Breast epithelium (tissue), 4 donors: ENCODE measurements at regions not wholly inside any gene's neighbourhood (a gene's known extent, or its start where the extent isn't known, plus 50 kb on each side); places are given as distances from the start of the nearest gene placed in this dataset.

Source experiments
- DNase-seq, 2 donors: peaks; one replicate each; pipeline ENCODE4 v3.0.0-alpha.2; 2019; ENCODE audit warnings: low spot score in 2 of 2
- H3K27ac ChIP-seq, 2 donors: fragments of 200-600 bp; sonication (generic) in 1 of 2; one replicate each; pipeline ENCODE4 v1.5.1; 2016 to 2019; ENCODE audit warnings: mild to moderate bottlenecking in 1 of 2
- H3K27me3 ChIP-seq, 2 donors: fragments of 200-600 bp; sonication (generic) in 1 of 2; one replicate each; pipeline versions ENCODE4 v1.5.1 to v1.6.0; 2017 to 2019; ENCODE audit warnings: control low read depth in 1 of 2, mild to moderate bottlenecking in 1 of 2
- H3K36me3 ChIP-seq: fragments of 200-600 bp; one replicate; pipeline ENCODE4 v1.5.1; 2019
- H3K4me1 ChIP-seq, 2 donors: fragments of 200-600 bp; sonication (generic); one replicate each; pipeline ENCODE4 v1.5.1; 2016 to 2019; ENCODE audit warnings: control low read depth in 1 of 2
- H3K4me3 ChIP-seq, 3 donors: fragments of 200-600 bp; sonication (generic); 1 replicate in 2 of 3; 2 replicates in 1 of 3; pipeline ENCODE4 v1.5.1; 2016 to 2019; ENCODE audit warnings: mild to moderate bottlenecking in 3 of 3, moderate library complexity in 2 of 3
- H3K9me3 ChIP-seq, 2 donors: fragments of 200-600 bp; sonication (generic) in 1 of 2; one replicate each; pipeline ENCODE4 v1.5.1; 2016 to 2019; ENCODE audit warnings: control low read depth in 1 of 2
- POLR2A ChIP-seq: fragments of 450-650 bp; IDR thresholded peaks from one replicate; pipeline ENCODE4 v1.6.1; 2016; ENCODE audit warnings: antibody characterized with exemption, mild to moderate bottlenecking, moderate library complexity
- POLR2AphosphoS5 ChIP-seq, 3 donors: sonication (generic); formaldehyde crosslinking; IDR thresholded peaks; one replicate each; pipeline ENCODE4 v1.6.1; 2017; ENCODE audit warnings: antibody characterized with exemption in 3 of 3
- intact Hi-C: fragments of 100-400 bp; cut with DNase I; formaldehyde crosslinking; loops from one replicate; pipeline ENCODE4 v1.15.1; 2023; ENCODE audit warnings: low total_unique reads
- TF ChIP-seq, protein P1 (sequence below), 3 donors: fragments of 450-650 bp; IDR thresholded peaks; one replicate each; pipeline ENCODE4 v1.5.1; 2016 to 2017; ENCODE audit warnings: antibody characterized with exemption in 3 of 3, mild to moderate bottlenecking in 3 of 3, moderate library complexity in 3 of 3

DNA sequence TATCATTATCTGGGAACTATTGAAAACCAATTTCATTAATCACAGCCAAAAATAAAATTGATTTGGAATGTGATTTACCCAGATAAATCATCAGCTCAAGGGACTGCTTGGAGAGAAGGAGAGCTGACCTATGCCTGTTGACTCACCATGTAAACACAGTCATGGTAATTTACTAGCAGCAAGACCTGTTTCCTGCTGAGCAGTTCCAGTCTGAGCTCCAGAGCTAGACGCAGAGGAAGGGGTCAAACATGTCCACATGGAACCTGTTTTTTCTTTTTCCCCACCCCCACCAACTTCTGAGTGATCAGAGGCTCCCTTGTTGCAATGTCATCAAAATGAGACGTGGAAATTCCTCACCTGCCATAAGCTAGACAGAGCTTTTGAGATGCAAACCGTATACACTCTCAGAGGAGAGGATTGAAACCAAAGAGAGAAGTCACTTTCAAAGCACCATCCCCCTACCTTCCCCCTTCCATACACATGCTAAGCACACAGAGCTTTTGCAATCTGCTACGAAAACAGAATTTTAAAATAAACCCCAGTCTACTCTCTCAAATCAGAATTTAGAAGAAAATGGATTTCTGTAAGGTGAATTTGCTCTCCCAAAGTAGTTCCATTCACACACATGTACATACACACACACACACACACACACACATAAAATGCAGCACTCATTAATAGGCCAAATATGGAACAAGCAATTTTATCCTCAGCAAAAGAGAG is 55.9 kb upstream of the PTGFRN start:
- H3K9me3 ChIP-seq: no peaks in the 10 kb centered on the region
- intact Hi-C loops: no loop called here
- no peaks in the 10 kb centered on the region for H3K4me1 ChIP-seq
- no peaks in the 10 kb centered on the region for H3K27me3 ChIP-seq
- no peak overlapping the region for H3K4me3 ChIP-seq
- TF ChIP-seq, protein P1, sequence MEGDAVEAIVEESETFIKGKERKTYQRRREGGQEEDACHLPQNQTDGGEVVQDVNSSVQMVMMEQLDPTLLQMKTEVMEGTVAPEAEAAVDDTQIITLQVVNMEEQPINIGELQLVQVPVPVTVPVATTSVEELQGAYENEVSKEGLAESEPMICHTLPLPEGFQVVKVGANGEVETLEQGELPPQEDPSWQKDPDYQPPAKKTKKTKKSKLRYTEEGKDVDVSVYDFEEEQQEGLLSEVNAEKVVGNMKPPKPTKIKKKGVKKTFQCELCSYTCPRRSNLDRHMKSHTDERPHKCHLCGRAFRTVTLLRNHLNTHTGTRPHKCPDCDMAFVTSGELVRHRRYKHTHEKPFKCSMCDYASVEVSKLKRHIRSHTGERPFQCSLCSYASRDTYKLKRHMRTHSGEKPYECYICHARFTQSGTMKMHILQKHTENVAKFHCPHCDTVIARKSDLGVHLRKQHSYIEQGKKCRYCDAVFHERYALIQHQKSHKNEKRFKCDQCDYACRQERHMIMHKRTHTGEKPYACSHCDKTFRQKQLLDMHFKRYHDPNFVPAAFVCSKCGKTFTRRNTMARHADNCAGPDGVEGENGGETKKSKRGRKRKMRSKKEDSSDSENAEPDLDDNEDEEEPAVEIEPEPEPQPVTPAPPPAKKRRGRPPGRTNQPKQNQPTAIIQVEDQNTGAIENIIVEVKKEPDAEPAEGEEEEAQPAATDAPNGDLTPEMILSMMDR (IDR thresholded peaks at IDR 0.05): no peak
- no peak for TF ChIP-seq POLR2A
- no peak for TF ChIP-seq POLR2AphosphoS5 (IDR thresholded peaks at IDR 0.05)
- H3K36me3 ChIP-seq: no peaks in the 10 kb centered on the region
- peak overlapping the region; percentile 28 to 60 for H3K27ac ChIP-seq
- DNase-seq: peak in 1 of 2 donors; percentile 49

DNA sequence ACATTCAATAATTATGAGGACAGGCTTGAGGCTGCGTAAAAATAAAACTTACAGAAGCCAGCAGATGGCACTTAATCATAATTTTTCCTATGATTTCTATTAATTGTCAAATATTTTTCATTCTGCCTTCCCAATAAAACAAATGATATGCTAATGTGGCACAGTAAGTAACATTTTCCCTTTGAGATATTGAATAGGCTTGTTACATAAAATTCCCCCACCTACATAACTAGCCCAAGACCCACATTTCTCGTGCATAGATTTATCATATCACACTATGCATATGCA is 55.4 kb upstream of the PTGFRN start:
- Histone ChIP-seq H3K27me3 (no peaks in the 10 kb centered on the region), H3K36me3 (no peaks in the 10 kb centered on the region), H3K27ac (peak overlapping the region; percentile 28 to 60), H3K4me3 (no peak overlapping the region), H3K4me1 (no peaks in the 10 kb centered on the region), H3K9me3 (no peaks in the 10 kb centered on the region)
- intact Hi-C loops: no loop called here
- no peak for DNase-seq
- TF ChIP-seq POLR2AphosphoS5 (IDR thresholded peaks at IDR 0.05) (no peak), POLR2A (no peak)
- TF ChIP-seq, protein P1 (IDR thresholded peaks at IDR 0.05): no peak

DNA sequence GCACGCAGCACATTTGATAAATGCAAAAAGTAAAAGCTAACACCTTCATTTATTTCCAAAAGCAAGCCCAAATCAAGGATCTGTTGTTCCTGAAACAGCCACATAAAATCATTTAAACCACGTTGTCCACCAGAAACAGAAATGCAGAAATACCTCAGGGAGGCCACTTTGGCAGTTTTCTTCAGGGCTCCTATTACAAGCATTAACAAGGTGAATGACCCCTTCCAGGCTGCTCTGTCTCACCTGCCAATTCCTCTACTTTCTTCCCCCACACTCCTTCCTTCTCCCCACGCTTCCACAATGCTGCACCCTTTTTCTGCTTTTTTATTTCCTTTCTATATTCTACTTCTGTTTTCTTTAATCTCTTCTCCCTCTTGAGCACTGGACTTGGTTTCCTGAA is 55.0 kb upstream of the PTGFRN start:
- intact Hi-C loops: no loop called here

DNA sequence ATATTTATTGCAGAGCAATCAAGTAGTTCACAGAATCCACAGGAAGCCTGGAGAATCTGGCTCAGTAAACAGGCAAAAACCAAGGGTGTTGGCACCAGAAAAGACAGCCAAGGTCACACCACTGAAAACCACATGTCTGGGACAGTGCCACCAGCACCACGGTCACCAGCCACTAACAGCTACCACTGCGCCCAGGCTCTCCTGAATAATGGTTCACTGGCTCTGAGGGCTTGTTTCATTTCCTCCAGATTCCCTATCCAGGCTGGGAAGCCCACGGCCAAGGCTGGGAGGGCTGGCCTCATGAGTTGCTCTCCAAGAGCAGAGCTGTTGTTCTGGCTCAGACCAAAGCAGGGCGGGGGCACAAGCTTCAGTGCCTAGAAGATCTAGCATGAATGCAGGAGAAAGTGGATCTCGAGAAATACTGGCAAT is 54.5 kb upstream of the PTGFRN start:
- no peaks in the 10 kb centered on the region for H3K27me3 ChIP-seq
- TF ChIP-seq POLR2A: no peak
- TF ChIP-seq POLR2AphosphoS5 (IDR thresholded peaks at IDR 0.05): no peak
- TF ChIP-seq, protein P1 (IDR thresholded peaks at IDR 0.05): no peak
- intact Hi-C loops: no loop called here
- no peak overlapping the region for H3K4me3 ChIP-seq
- H3K9me3 ChIP-seq: no peaks in the 10 kb centered on the region
- no peaks in the 10 kb centered on the region for H3K36me3 ChIP-seq
- no peaks in the 10 kb centered on the region for H3K4me1 ChIP-seq
- DNase-seq: peak in 1 of 2 donors; percentile 21
- H3K27ac ChIP-seq: peak overlapping the region; percentile 13 to 41

More for the DNA sequence above, 55.0 kb upstream of the PTGFRN start:
- no peaks in the 10 kb centered on the region for H3K36me3 ChIP-seq
- no peak overlapping the region for H3K4me3 ChIP-seq
- TF ChIP-seq POLR2A (no peak), POLR2AphosphoS5 (IDR thresholded peaks at IDR 0.05) (no peak)
- TF ChIP-seq, protein P1 (IDR thresholded peaks at IDR 0.05): no peak
- no peaks in the 10 kb centered on the region for H3K27me3 ChIP-seq
- H3K9me3 ChIP-seq: no peaks in the 10 kb centered on the region
- no peaks in the 10 kb centered on the region for H3K4me1 ChIP-seq
- H3K27ac ChIP-seq: peak overlapping the region in 1 of 2 donors; percentile 41
- no peak for DNase-seq

DNA sequence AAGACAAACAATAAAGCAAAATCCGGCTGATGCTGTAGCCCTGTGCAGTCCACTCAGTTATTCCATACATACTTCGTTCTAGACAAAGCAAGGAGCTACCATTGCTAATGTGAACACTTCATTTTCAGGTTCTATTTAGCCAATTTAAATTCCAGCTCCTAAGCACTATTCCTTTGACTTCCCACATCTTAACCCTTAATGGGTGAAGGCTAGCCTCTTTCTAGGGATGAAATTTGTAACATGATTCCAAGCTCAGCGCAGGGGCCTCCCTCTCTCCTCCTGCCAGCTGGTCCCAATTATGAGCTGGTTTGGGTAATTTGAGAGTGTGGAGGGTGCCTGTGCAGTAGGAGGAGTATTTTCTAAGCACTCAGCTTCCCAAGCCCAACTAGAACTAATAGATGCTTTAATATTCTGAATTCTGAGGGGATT is 53.9 kb upstream of the PTGFRN start:
- Histone ChIP-seq H3K27ac (peak overlapping the region; percentile 13 to 41), H3K4me1 (no peaks in the 10 kb centered on the region)
- no peak for TF ChIP-seq POLR2A

DNA sequence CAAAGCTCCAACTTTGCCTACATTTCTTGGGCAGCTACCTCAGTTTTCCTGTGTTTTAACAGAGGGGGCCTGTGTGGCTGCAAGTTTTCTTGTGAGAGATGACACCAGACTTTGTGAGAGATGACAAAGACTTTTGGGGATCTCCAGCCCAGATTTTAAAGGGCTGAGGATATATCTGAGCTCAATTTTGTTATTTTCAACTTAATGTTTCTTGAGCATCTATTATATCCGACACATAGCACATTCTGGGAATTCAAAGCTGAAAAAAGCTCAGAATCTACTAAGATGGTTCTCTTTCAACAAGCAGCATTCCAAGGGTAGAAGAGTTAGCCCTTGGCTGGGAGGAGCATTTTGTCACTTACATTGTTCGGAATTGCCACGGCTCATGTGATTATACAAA is 53.4 kb upstream of the PTGFRN start:
- Histone ChIP-seq H3K4me3 (no peak overlapping the region), H3K9me3 (no peaks in the 10 kb centered on the region), H3K27me3 (no peaks in the 10 kb centered on the region), H3K36me3 (no peaks in the 10 kb centered on the region), H3K4me1 (no peaks in the 10 kb centered on the region), H3K27ac (no peak overlapping the region)
- intact Hi-C loops: no loop called here
- DNase-seq: no peak
- TF ChIP-seq POLR2A: no peak
- TF ChIP-seq, protein P1 (IDR thresholded peaks at IDR 0.05): no peak
- no peak for TF ChIP-seq POLR2AphosphoS5 (IDR thresholded peaks at IDR 0.05)

More for the DNA sequence above, 53.9 kb upstream of the PTGFRN start:
- intact Hi-C loops: no loop called here
- no peaks in the 10 kb centered on the region for H3K27me3 ChIP-seq
- H3K9me3 ChIP-seq: no peaks in the 10 kb centered on the region
- no peak overlapping the region for H3K4me3 ChIP-seq
- no peak for DNase-seq
- H3K36me3 ChIP-seq: no peaks in the 10 kb centered on the region
